ENCODE measurements at regions not wholly inside any gene's neighbourhood (a gene's known extent, or its start where the extent isn't known, plus 50 kb on each side); places are given as distances from the start of the nearest gene placed in this dataset.
A peak's percentile ranks its signal among the peaks of the same experiment; 100 is the strongest.

GRCh38 chr2:8389431-8390108 lies 292.3 kb upstream of the ID2 start:
- Histone ChIP-seq H3K4me2 (ENCODE audit: low read depth, low read length, poor library complexity, severe bottlenecking) (peak overlapping the region; percentile 49), H3K36me3 (ENCODE audit: insufficient read depth, low read length) (no peaks in the 10 kb centered on the region), H3K4me1 (ENCODE audit: insufficient read depth, low read length, poor library complexity, severe bottlenecking) (peaks cover 36% of the 10 kb centered on the region), H2AFZ (ENCODE audit: low read length) (no peak overlapping the region), H3K79me2 (ENCODE audit: insufficient read depth, low read length) (no peaks in the 10 kb centered on the region), H4K20me1 (ENCODE audit: insufficient read depth, low read length, poor library complexity, severe bottlenecking) (no peaks in the 10 kb centered on the region), H3K27me3 (ENCODE audit: insufficient read depth, low read length, poor library complexity, severe bottlenecking) (no peaks in the 10 kb centered on the region), H3K9me2 (replicated peaks; ENCODE audit: low read depth, low read length) (no peaks in the 10 kb centered on the region), H3F3A (ENCODE audit: low read depth) (no peaks in the 10 kb centered on the region), H3K4me3 (ENCODE audit: low read length, poor library complexity, severe bottlenecking) (no peak overlapping the region), H3K9me3 (ENCODE audit: insufficient read depth, low read depth, low read length) (no peaks in the 10 kb centered on the region), H3K9ac (ENCODE audit: low read depth, low read length, poor library complexity, severe bottlenecking) (no peak overlapping the region)
- TF ChIP-seq, protein P1, sequence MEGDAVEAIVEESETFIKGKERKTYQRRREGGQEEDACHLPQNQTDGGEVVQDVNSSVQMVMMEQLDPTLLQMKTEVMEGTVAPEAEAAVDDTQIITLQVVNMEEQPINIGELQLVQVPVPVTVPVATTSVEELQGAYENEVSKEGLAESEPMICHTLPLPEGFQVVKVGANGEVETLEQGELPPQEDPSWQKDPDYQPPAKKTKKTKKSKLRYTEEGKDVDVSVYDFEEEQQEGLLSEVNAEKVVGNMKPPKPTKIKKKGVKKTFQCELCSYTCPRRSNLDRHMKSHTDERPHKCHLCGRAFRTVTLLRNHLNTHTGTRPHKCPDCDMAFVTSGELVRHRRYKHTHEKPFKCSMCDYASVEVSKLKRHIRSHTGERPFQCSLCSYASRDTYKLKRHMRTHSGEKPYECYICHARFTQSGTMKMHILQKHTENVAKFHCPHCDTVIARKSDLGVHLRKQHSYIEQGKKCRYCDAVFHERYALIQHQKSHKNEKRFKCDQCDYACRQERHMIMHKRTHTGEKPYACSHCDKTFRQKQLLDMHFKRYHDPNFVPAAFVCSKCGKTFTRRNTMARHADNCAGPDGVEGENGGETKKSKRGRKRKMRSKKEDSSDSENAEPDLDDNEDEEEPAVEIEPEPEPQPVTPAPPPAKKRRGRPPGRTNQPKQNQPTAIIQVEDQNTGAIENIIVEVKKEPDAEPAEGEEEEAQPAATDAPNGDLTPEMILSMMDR (conservative IDR thresholded peaks at IDR 0.05; ENCODE audit: low read length): no peak
- TF ChIP-seq EZH2phosphoT487 (IDR thresholded peaks at IDR 0.05; ENCODE audit: borderline replicate concordance): no peak

DNA sequence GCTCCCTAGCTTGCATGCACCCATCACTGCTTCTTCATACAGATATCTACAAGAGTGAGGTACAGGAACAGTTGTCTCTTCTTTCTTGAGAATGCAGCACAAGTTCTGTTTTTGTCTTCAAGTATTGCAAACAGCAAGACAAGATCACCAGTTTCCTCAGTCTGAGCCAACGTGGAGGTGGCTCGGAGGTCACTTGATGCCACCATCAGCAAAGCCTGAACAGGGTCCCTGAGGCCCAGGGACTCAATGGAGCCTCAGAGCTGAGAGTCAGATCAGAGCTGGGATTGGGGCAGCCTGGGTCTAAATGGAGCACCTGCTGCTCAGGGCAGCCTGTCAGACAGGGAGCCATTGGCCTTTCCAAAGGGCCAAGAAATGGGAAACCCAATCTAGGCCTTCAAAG lies 290.7 kb upstream of the ID2 start:
- TF ChIP-seq EZH2phosphoT487 (IDR thresholded peaks at IDR 0.05; ENCODE audit: borderline replicate concordance): no peak
- TF ChIP-seq, protein P1 (conservative IDR thresholded peaks at IDR 0.05; ENCODE audit: low read length): no peak
- Histone ChIP-seq H3K36me3 (ENCODE audit: insufficient read depth, low read length) (no peaks in the 10 kb centered on the region), H3K27me3 (ENCODE audit: insufficient read depth, low read length, poor library complexity, severe bottlenecking) (no peaks in the 10 kb centered on the region), H3F3A (ENCODE audit: low read depth) (no peaks in the 10 kb centered on the region), H3K4me1 (ENCODE audit: insufficient read depth, low read length, poor library complexity, severe bottlenecking) (peaks cover 33% of the 10 kb centered on the region), H3K79me2 (ENCODE audit: insufficient read depth, low read length) (no peaks in the 10 kb centered on the region), H3K4me3 (ENCODE audit: low read length, poor library complexity, severe bottlenecking) (no peak overlapping the region), H4K20me1 (ENCODE audit: insufficient read depth, low read length, poor library complexity, severe bottlenecking) (no peaks in the 10 kb centered on the region), H2AFZ (ENCODE audit: low read length) (no peak overlapping the region), H3K4me2 (ENCODE audit: low read depth, low read length, poor library complexity, severe bottlenecking) (no peak overlapping the region), H3K9me3 (ENCODE audit: insufficient read depth, low read depth, low read length) (no peaks in the 10 kb centered on the region), H3K9me2 (replicated peaks; ENCODE audit: low read depth, low read length) (no peaks in the 10 kb centered on the region), H3K9ac (ENCODE audit: low read depth, low read length, poor library complexity, severe bottlenecking) (no peak overlapping the region)

- H3K4me1 ChIP-seq (ENCODE audit: insufficient read depth, low read length, poor library complexity, severe bottlenecking): peaks cover 29% of the 10 kb centered on the region
- no peaks in the 10 kb centered on the region for H4K20me1 ChIP-seq (ENCODE audit: insufficient read depth, low read length, poor library complexity, severe bottlenecking)
- no peak overlapping the region for H3K9ac ChIP-seq (ENCODE audit: low read depth, low read length, poor library complexity, severe bottlenecking)
These were observed 290.3 kb upstream of the ID2 start for GRCh38 chr2:8391584-8391983.

More at GRCh38 chr2:8391584-8391983, 290.3 kb upstream of the ID2 start:
- TF ChIP-seq, protein P1 (conservative IDR thresholded peaks at IDR 0.05; ENCODE audit: low read length): no peak
- TF ChIP-seq EZH2phosphoT487 (IDR thresholded peaks at IDR 0.05; ENCODE audit: borderline replicate concordance): no peak
- H3F3A ChIP-seq (ENCODE audit: low read depth): no peaks in the 10 kb centered on the region
- H3K27me3 ChIP-seq (ENCODE audit: insufficient read depth, low read length, poor library complexity, severe bottlenecking): no peaks in the 10 kb centered on the region
- no peaks in the 10 kb centered on the region for H3K9me3 ChIP-seq (ENCODE audit: insufficient read depth, low read depth, low read length)
- no peak overlapping the region for H3K4me3 ChIP-seq (ENCODE audit: low read length, poor library complexity, severe bottlenecking)
- H2AFZ ChIP-seq (ENCODE audit: low read length): no peak overlapping the region
- no peaks in the 10 kb centered on the region for H3K36me3 ChIP-seq (ENCODE audit: insufficient read depth, low read length)
- no peaks in the 10 kb centered on the region for H3K79me2 ChIP-seq (ENCODE audit: insufficient read depth, low read length)
- no peaks in the 10 kb centered on the region for H3K9me2 ChIP-seq (replicated peaks; ENCODE audit: low read depth, low read length)
- no peak overlapping the region for H3K4me2 ChIP-seq (ENCODE audit: low read depth, low read length, poor library complexity, severe bottlenecking)

All from Loucy (cell line).